ENCODE measurements at regions not wholly inside any gene's neighbourhood (a gene's known extent, or its start where the extent isn't known, plus 50 kb on each side); places are given as distances from the start of the nearest gene placed in this dataset.

GRCh38 chrX:38879631-38880220, 78.5 kb downstream of the MID1IP1 start:
- H3K27ac ChIP-seq (ENCODE audit: low read depth, low read length), result no peak overlapping the region
- POLR2A ChIA-PET (ENCODE audit: partially characterized antibody), result interaction anchor here (0.6 to 2.7 kb wide), 5 partner anchors 63 to 78 kb away, joined by 3 to 28 read pairs (median 7); partner anchors contain the start of gene MID1IP1
- intact Hi-C loops (cut with micrococcal nuclease), result loop anchor here (10.0 kb wide), 1 partner anchor 75 kb away; the partner anchor contains the start of gene MID1IP1

GRCh38 chrX:38880296-38880854, 79.1 kb downstream of the MID1IP1 start:
- peak overlapping the region in 3 of 8 donors; percentile 37 to 45 (median 38) for H3K4me3 Mint-ChIP-seq
- POLR2A ChIA-PET (ENCODE audit: partially characterized antibody), result interaction anchor here (0.6 to 2.7 kb wide), 4 partner anchors 64 to 78 kb away, joined by 3 to 28 read pairs (median 7); no protein-coding TSS in a partner anchor
- peak overlapping the region in 4 of 7 donors; percentile 6 to 41 (median 32) for H3K27ac Mint-ChIP-seq

More at GRCh38 chrX:38879631-38880220, 78.5 kb downstream of the MID1IP1 start:
- Histone ChIP-seq H3K36me3 (ENCODE audit: insufficient read depth, low read length) (no peaks in the 10 kb centered on the region), H3K4me3 (ENCODE audit: low read length in 2 of 2) (no peak overlapping the region), H3K4me1 (ENCODE audit: insufficient read depth, low read length) (peaks cover 18% of the 10 kb centered on the region), H3K27me3 (ENCODE audit: insufficient read depth, low read length) (no peaks in the 10 kb centered on the region), H3K9me3 (ENCODE audit: control insufficient read depth in 1 of 2, low read length in 2 of 2) (no peaks in the 10 kb centered on the region)
- no peaks in the 10 kb centered on the region for H3K36me3 Mint-ChIP-seq
- H3K4me1 Mint-ChIP-seq, result peaks cover 12 to 22% (median 16%) of the 10 kb centered on the region in 4 donors
- H3K4me3 Mint-ChIP-seq, result peak overlapping the region in 6 of 8 donors; percentile 17 to 54 (median 45)
- H3K27ac Mint-ChIP-seq, result peak overlapping the region in 4 of 7 donors; percentile 11 to 64 (median 22)
- DNase-seq, result peak; percentile 6 to 35 (median 8)
- peaks cover 0 to 3% (median 0%) of the 10 kb centered on the region in 8 donors for H3K9me3 Mint-ChIP-seq
- no peaks in the 10 kb centered on the region for H3K27me3 Mint-ChIP-seq
- CTCF ChIA-PET (ENCODE audit: partially characterized antibody), result interaction anchor here (1.3 to 1.5 kb wide), 3 partner anchors 73 to 112 kb away, joined by 3 to 4 read pairs (median 4); no protein-coding TSS in a partner anchor

GRCh38 chrX:38881066-38881465, 79.8 kb downstream of the MID1IP1 start:
- H3K4me1 ChIP-seq (ENCODE audit: insufficient read depth, low read length), result peaks cover 18% of the 10 kb centered on the region
- Mint-ChIP-seq H3K27me3 (no peaks in the 10 kb centered on the region), H3K4me3 (no peak overlapping the region), H3K9me3 (peaks cover 0 to 3% (median 0%) of the 10 kb centered on the region in 8 donors), H3K36me3 (no peaks in the 10 kb centered on the region), H3K4me1 (peaks cover 12 to 22% (median 16%) of the 10 kb centered on the region in 4 donors), H3K27ac (no peak overlapping the region)
- POLR2A ChIA-PET (ENCODE audit: partially characterized antibody), result interaction anchor here (2.7 kb wide), 1 partner anchor 75 kb away, joined by 28 read pairs; no protein-coding TSS in a partner anchor
- intact Hi-C loops (cut with micrococcal nuclease), result no loop called here
- H3K27ac ChIP-seq (ENCODE audit: low read depth, low read length), result no peak overlapping the region
- no peak overlapping the region for H3K4me3 ChIP-seq (ENCODE audit: low read length in 2 of 2)
- no peaks in the 10 kb centered on the region for H3K27me3 ChIP-seq (ENCODE audit: insufficient read depth, low read length)
- H3K9me3 ChIP-seq (ENCODE audit: control insufficient read depth in 1 of 2, low read length in 2 of 2), result no peaks in the 10 kb centered on the region
- no peaks in the 10 kb centered on the region for H3K36me3 ChIP-seq (ENCODE audit: insufficient read depth, low read length)
- DNase-seq, result no peak
- CTCF ChIA-PET (ENCODE audit: partially characterized antibody), result no interaction called here

More at GRCh38 chrX:38880296-38880854, 79.1 kb downstream of the MID1IP1 start:
- Histone ChIP-seq H3K27me3 (ENCODE audit: insufficient read depth, low read length) (no peaks in the 10 kb centered on the region), H3K9me3 (ENCODE audit: control insufficient read depth in 1 of 2, low read length in 2 of 2) (no peaks in the 10 kb centered on the region), H3K4me3 (ENCODE audit: low read length in 2 of 2) (no peak overlapping the region), H3K27ac (ENCODE audit: low read depth, low read length) (no peak overlapping the region), H3K36me3 (ENCODE audit: insufficient read depth, low read length) (no peaks in the 10 kb centered on the region), H3K4me1 (ENCODE audit: insufficient read depth, low read length) (peaks cover 18% of the 10 kb centered on the region)
- H3K27me3 Mint-ChIP-seq, result no peaks in the 10 kb centered on the region
- intact Hi-C loops (cut with micrococcal nuclease), result no loop called here
- CTCF ChIA-PET (ENCODE audit: partially characterized antibody), result interaction anchor here (1.3 to 1.5 kb wide), 3 partner anchors 73 to 112 kb away, joined by 3 to 4 read pairs (median 4); no protein-coding TSS in a partner anchor
- no peak for DNase-seq
- H3K36me3 Mint-ChIP-seq, result no peaks in the 10 kb centered on the region
- peaks cover 0 to 3% (median 0%) of the 10 kb centered on the region in 8 donors for H3K9me3 Mint-ChIP-seq
- peaks cover 12 to 22% (median 16%) of the 10 kb centered on the region in 4 donors for H3K4me1 Mint-ChIP-seq

- POLR2A ChIA-PET (ENCODE audit: partially characterized antibody), result no interaction called here
- no peak overlapping the region for H3K4me3 Mint-ChIP-seq
- no peak overlapping the region for H3K27ac Mint-ChIP-seq
- peaks cover 12 to 22% (median 16%) of the 10 kb centered on the region in 4 donors for H3K4me1 Mint-ChIP-seq
- Histone ChIP-seq H3K4me1 (ENCODE audit: insufficient read depth, low read length) (peaks cover 18% of the 10 kb centered on the region), H3K27ac (ENCODE audit: low read depth, low read length) (no peak overlapping the region), H3K4me3 (ENCODE audit: low read length in 2 of 2) (no peak overlapping the region), H3K9me3 (ENCODE audit: control insufficient read depth in 1 of 2, low read length in 2 of 2) (no peaks in the 10 kb centered on the region), H3K36me3 (ENCODE audit: insufficient read depth, low read length) (no peaks in the 10 kb centered on the region), H3K27me3 (ENCODE audit: insufficient read depth, low read length) (no peaks in the 10 kb centered on the region)
- intact Hi-C loops (cut with micrococcal nuclease), result no loop called here
- no peak for DNase-seq
- no peaks in the 10 kb centered on the region for H3K36me3 Mint-ChIP-seq
- peaks cover 0 to 3% (median 0%) of the 10 kb centered on the region in 8 donors for H3K9me3 Mint-ChIP-seq
- CTCF ChIA-PET (ENCODE audit: partially characterized antibody), result no interaction called here
- H3K27me3 Mint-ChIP-seq, result no peaks in the 10 kb centered on the region
These were observed 80.5 kb downstream of the MID1IP1 start for GRCh38 chrX:38881727-38882126.

- Histone ChIP-seq H3K27ac (ENCODE audit: low read depth, low read length) (no peak overlapping the region), H3K27me3 (ENCODE audit: insufficient read depth, low read length) (no peaks in the 10 kb centered on the region), H3K9me3 (ENCODE audit: control insufficient read depth in 1 of 2, low read length in 2 of 2) (no peaks in the 10 kb centered on the region), H3K36me3 (ENCODE audit: insufficient read depth, low read length) (no peaks in the 10 kb centered on the region), H3K4me3 (ENCODE audit: low read length in 2 of 2) (no peak overlapping the region), H3K4me1 (ENCODE audit: insufficient read depth, low read length) (peaks cover 18% of the 10 kb centered on the region)
- Mint-ChIP-seq H3K4me3 (no peak overlapping the region), H3K36me3 (no peaks in the 10 kb centered on the region), H3K27me3 (no peaks in the 10 kb centered on the region), H3K27ac (no peak overlapping the region), H3K4me1 (peaks cover 12 to 22% (median 16%) of the 10 kb centered on the region in 4 donors), H3K9me3 (peaks cover 0 to 3% (median 0%) of the 10 kb centered on the region in 8 donors)
- no peak for DNase-seq
- intact Hi-C loops (cut with micrococcal nuclease), result no loop called here
- CTCF ChIA-PET (ENCODE audit: partially characterized antibody), result no interaction called here
- POLR2A ChIA-PET (ENCODE audit: partially characterized antibody), result no interaction called here
These were observed 81.8 kb downstream of the MID1IP1 start for GRCh38 chrX:38882894-38883626.

- peak overlapping the region in 1 of 7 donors; percentile 26 for H3K27ac Mint-ChIP-seq
- H3K4me3 Mint-ChIP-seq, result no peak overlapping the region
- no peaks in the 10 kb centered on the region for H3K27me3 Mint-ChIP-seq
- no peak overlapping the region for H3K4me3 ChIP-seq (ENCODE audit: low read length in 2 of 2)
- H3K36me3 Mint-ChIP-seq, result no peaks in the 10 kb centered on the region
- POLR2A ChIA-PET (ENCODE audit: partially characterized antibody), result no interaction called here
- H3K9me3 Mint-ChIP-seq, result peaks cover 0 to 3% (median 0%) of the 10 kb centered on the region in 8 donors
- H3K4me1 Mint-ChIP-seq, result no peaks in the 10 kb centered on the region
- CTCF ChIA-PET (ENCODE audit: partially characterized antibody), result no interaction called here
- H3K27me3 ChIP-seq (ENCODE audit: insufficient read depth, low read length), result no peaks in the 10 kb centered on the region
- H3K9me3 ChIP-seq (ENCODE audit: control insufficient read depth in 1 of 2, low read length in 2 of 2), result no peaks in the 10 kb centered on the region
- DNase-seq, result no peak
- H3K4me1 ChIP-seq (ENCODE audit: insufficient read depth, low read length), result no peaks in the 10 kb centered on the region
- no peak overlapping the region for H3K27ac ChIP-seq (ENCODE audit: low read depth, low read length)
- intact Hi-C loops (cut with micrococcal nuclease), result no loop called here
- H3K36me3 ChIP-seq (ENCODE audit: insufficient read depth, low read length), result no peaks in the 10 kb centered on the region
These were observed 84.9 kb downstream of the MID1IP1 start for GRCh38 chrX:38886112-38886511.

GRCh38 chrX:38887222-38887621, 86.0 kb downstream of the MID1IP1 start:
- Mint-ChIP-seq H3K4me1 (peaks cover 0 to 9% (median 4%) of the 10 kb centered on the region in 4 donors), H3K36me3 (no peaks in the 10 kb centered on the region), H3K4me3 (no peak overlapping the region), H3K27me3 (no peaks in the 10 kb centered on the region), H3K27ac (peak overlapping the region in 1 of 7 donors; percentile 73), H3K9me3 (peaks cover 0 to 3% (median 0%) of the 10 kb centered on the region in 8 donors)
- DNase-seq, result no peak
- intact Hi-C loops (cut with micrococcal nuclease), result no loop called here
- Histone ChIP-seq H3K4me1 (ENCODE audit: insufficient read depth, low read length) (peaks cover 5% of the 10 kb centered on the region), H3K36me3 (ENCODE audit: insufficient read depth, low read length) (no peaks in the 10 kb centered on the region), H3K9me3 (ENCODE audit: control insufficient read depth in 1 of 2, low read length in 2 of 2) (no peaks in the 10 kb centered on the region), H3K4me3 (ENCODE audit: low read length in 2 of 2) (no peak overlapping the region), H3K27ac (ENCODE audit: low read depth, low read length) (no peak overlapping the region), H3K27me3 (ENCODE audit: insufficient read depth, low read length) (no peaks in the 10 kb centered on the region)
- CTCF ChIA-PET (ENCODE audit: partially characterized antibody), result no interaction called here
- POLR2A ChIA-PET (ENCODE audit: partially characterized antibody), result no interaction called here

Measured in CD4-positive, alpha-beta memory T cell (primary cell).